Keratinocyte (primary cell): ENCODE measurements at regions not wholly inside any gene's neighbourhood (a gene's known extent, or its start where the extent isn't known, plus 50 kb on each side); places are given as distances from the start of the nearest gene placed in this dataset.
A peak's percentile ranks its signal among the peaks of the same experiment; 100 is the strongest.

ENCODE experiments used
- DNase-seq: peaks from one replicate; pipeline ENCODE4 v3.0.0-alpha.2; 2011; ENCODE audit warnings: low read depth, missing footprints, low spot score
- FAIRE-seq: peaks from 2 replicates; lab custom pipeline; 2011; peaks lifted over from hg19 to GRCh38; lab: Jason Lieb, UNC
- H2AFZ ChIP-seq: 2 replicates; pipeline ENCODE4 v1.6.0; 2012; ENCODE audit warnings: low read length, control low read depth, inconsistent platforms; ENCODE audit not compliant: control insufficient read depth
- H3K27ac ChIP-seq: 2 replicates; pipeline ENCODE4 v1.5.1; 2011; ENCODE audit warnings: low read length; ENCODE audit not compliant: control insufficient read depth, insufficient read depth
- H3K27me3 ChIP-seq: 3 replicates; pipeline ENCODE4 v1.6.0; 2011; ENCODE audit warnings: low read length; ENCODE audit not compliant: control insufficient read depth, insufficient read depth; ENCODE audit errors: extremely low read depth
- H3K36me3 ChIP-seq, 2 experiments: 2 replicates in 1 of 2; 3 replicates in 1 of 2; pipeline ENCODE4 v1.5.1; 2011; ENCODE audit warnings: low read length in 2 of 2, mild to moderate bottlenecking in 1 of 2; ENCODE audit not compliant: control insufficient read depth in 2 of 2, insufficient read depth in 2 of 2; ENCODE audit errors: extremely low read depth in 1 of 2
- H3K4me1 ChIP-seq: 3 replicates; pipeline ENCODE4 v1.5.1; 2011; ENCODE audit warnings: low read length; ENCODE audit not compliant: control insufficient read depth, insufficient read depth; ENCODE audit errors: extremely low read depth
- H3K4me2 ChIP-seq: 3 replicates; pipeline ENCODE4 v1.6.0; 2011; ENCODE audit warnings: low read depth, low read length; ENCODE audit not compliant: control insufficient read depth, insufficient read depth; ENCODE audit errors: extremely low read depth
- H3K4me3 ChIP-seq, 3 experiments: fragments of 200-600 bp in 1 of 3; sonication (generic) in 1 of 3; 2 replicates in 2 of 3; 3 replicates in 1 of 3; pipeline ENCODE4 v1.5.1; 2011 to 2016; ENCODE audit warnings: low read length in 3 of 3, mild to moderate bottlenecking in 3 of 3, control low read depth in 2 of 3, inconsistent platforms in 1 of 3, low read depth in 1 of 3, mixed read lengths in 1 of 3, mixed run types in 1 of 3, moderate library complexity in 1 of 3; ENCODE audit not compliant: control insufficient read depth in 2 of 3, insufficient read depth in 2 of 3; ENCODE audit errors: extremely low read depth in 1 of 3
- H3K79me2 ChIP-seq: 2 replicates; pipeline ENCODE4 v1.6.0; 2012; ENCODE audit warnings: low read length; ENCODE audit not compliant: control insufficient read depth, insufficient read depth
- H3K9ac ChIP-seq: 3 replicates; pipeline ENCODE4 v1.6.0; 2011; ENCODE audit warnings: low read length; ENCODE audit not compliant: control insufficient read depth, insufficient read depth; ENCODE audit errors: extremely low read depth
- H3K9me1 ChIP-seq: 3 replicates; pipeline ENCODE4 v1.6.0; 2011; ENCODE audit warnings: low read length; ENCODE audit not compliant: control insufficient read depth, insufficient read depth; ENCODE audit errors: extremely low read depth
- H3K9me3 ChIP-seq: 2 replicates; pipeline ENCODE4 v1.5.1; 2012; ENCODE audit warnings: low read depth, low read length; ENCODE audit not compliant: control insufficient read depth
- H4K20me1 ChIP-seq: 3 replicates; pipeline ENCODE4 v1.6.0; 2011; ENCODE audit warnings: low read length; ENCODE audit not compliant: control insufficient read depth, insufficient read depth; ENCODE audit errors: extremely low read depth
- CTCF ChIP-seq, 3 experiments: IDR thresholded peaks in 1 of 3; conservative IDR thresholded peaks in 1 of 3; optimal IDR thresholded peaks in 1 of 3; 2 replicates in 2 of 3; 3 replicates in 1 of 3; pipeline versions ENCODE3 to v1.5.1; 2011; ENCODE audit warnings: low read length in 3 of 3, mild to moderate bottlenecking in 3 of 3, moderate library complexity in 2 of 3, control low read depth in 1 of 3, inconsistent platforms in 1 of 3; ENCODE audit not compliant: insufficient read depth in 2 of 3; ENCODE audit errors: extremely low read depth in 1 of 3
- EZH2 ChIP-seq: IDR thresholded peaks from one replicate; pipeline ENCODE4 v1.6.1; 2012; ENCODE audit warnings: inconsistent platforms, mild to moderate bottlenecking, low read length, moderate library complexity
- dilution Hi-C: fragments of 300-500 bp; cut with MboI; formaldehyde crosslinking; loops from one replicate; pipeline ENCODE4 v1.7.0; 2020; ENCODE audit warnings: low sequenced_read_pairs; ENCODE audit not compliant: extremely low pct_ligation_motif_present

GRCh38 chr2:37551783-37552182 lies 119.7 kb downstream of the CDC42EP3 start:
- H3K4me3 ChIP-seq = no peak overlapping the region
- DNase-seq (no peak), FAIRE-seq (no peak)
- H3K27me3 ChIP-seq = no peaks in the 10 kb centered on the region
- no peak overlapping the region for H3K4me2 ChIP-seq
- peaks cover 12% of the 10 kb centered on the region for H3K4me1 ChIP-seq
- H3K79me2 ChIP-seq = no peaks in the 10 kb centered on the region
- dilution Hi-C loops = no loop called here
- no peak overlapping the region for H3K27ac ChIP-seq
- no peaks in the 10 kb centered on the region for H3K36me3 ChIP-seq
- no peak overlapping the region for H2AFZ ChIP-seq
- H3K9ac ChIP-seq = no peak overlapping the region
- no peaks in the 10 kb centered on the region for H4K20me1 ChIP-seq
- TF ChIP-seq EZH2 (no peak), CTCF (optimal IDR thresholded peaks at IDR 0.05 in 1 of 3, IDR thresholded peaks at IDR 0.05 in 1 of 3, conservative IDR thresholded peaks at IDR 0.05 in 1 of 3; ENCODE audit: extremely low read depth in 1 of 3, insufficient read depth in 2 of 3, low read length in 3 of 3) (no peak)
- no peaks in the 10 kb centered on the region for H3K9me3 ChIP-seq
- no peaks in the 10 kb centered on the region for H3K9me1 ChIP-seq

- Histone ChIP-seq H3K4me1 (peaks cover 12% of the 10 kb centered on the region), H3K27me3 (no peaks in the 10 kb centered on the region), H3K9me1 (no peaks in the 10 kb centered on the region), H3K9me3 (no peaks in the 10 kb centered on the region), H3K9ac (no peak overlapping the region), H3K36me3 (no peaks in the 10 kb centered on the region), H3K79me2 (no peaks in the 10 kb centered on the region), H3K4me3 (no peak overlapping the region), H3K4me2 (peak overlapping the region; percentile 58), H3K27ac (no peak overlapping the region), H4K20me1 (no peaks in the 10 kb centered on the region), H2AFZ (no peak overlapping the region)
- dilution Hi-C loops = no loop called here
- no peak for TF ChIP-seq CTCF (optimal IDR thresholded peaks at IDR 0.05 in 1 of 3, IDR thresholded peaks at IDR 0.05 in 1 of 3, conservative IDR thresholded peaks at IDR 0.05 in 1 of 3; ENCODE audit: extremely low read depth in 1 of 3, insufficient read depth in 2 of 3, low read length in 3 of 3)
- TF ChIP-seq EZH2 = no peak
- DNase-seq = no peak
- FAIRE-seq = peak; percentile 44
Measured at GRCh38 chr2:37552339-37552738, 119.1 kb downstream of the CDC42EP3 start.
